ENCODE measurements at regions not wholly inside any gene's neighbourhood (a gene's known extent, or its start where the extent isn't known, plus 50 kb on each side); places are given as distances from the start of the nearest gene placed in this dataset.

DNA sequence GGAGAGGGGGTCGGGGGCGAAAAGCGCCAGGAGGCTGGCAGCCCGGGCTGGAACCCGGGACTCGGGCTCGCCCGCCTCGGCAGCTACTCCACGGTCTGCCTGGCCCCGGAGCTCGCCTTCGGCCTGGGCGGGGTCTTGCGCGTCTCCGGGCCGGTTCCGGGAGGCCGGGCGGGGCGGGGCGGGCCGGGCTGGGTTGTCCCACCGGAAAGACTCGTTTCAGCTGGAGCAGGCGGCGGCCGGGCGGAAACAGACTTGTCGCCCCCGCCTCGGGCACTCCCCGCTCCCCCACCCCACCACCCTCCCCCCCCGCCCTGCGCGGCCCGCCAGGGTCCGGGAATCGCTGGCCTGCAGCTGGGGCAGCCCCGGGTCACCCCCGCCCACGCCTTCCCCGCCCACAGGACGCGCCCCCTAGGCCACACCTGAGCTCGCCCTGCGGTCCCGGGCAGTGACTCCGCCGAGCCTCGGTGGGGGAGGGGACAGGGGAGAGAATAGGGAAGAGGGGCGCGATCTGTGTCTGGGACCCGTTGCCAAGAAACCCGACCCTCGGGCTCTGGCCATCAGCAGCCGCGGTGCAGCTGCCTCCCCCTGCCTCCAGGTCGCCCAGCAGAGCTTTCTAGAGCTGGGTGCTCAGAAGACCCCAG is 109.4 kb downstream of the KCTD15 start:
- Mint-ChIP-seq H3K36me3 (ENCODE audit: low read depth) (no peaks in the 10 kb centered on the region), H3K4me1 (ENCODE audit: low read depth) (peaks cover 6% of the 10 kb centered on the region), H3K9me3 (no peaks in the 10 kb centered on the region), H3K27ac (no peak overlapping the region), H3K27me3 (peaks cover 70% of the 10 kb centered on the region), H3K4me3 (peak overlapping the region; percentile 57)
- intact Hi-C loops (cut with micrococcal nuclease) = no loop called here

DNA sequence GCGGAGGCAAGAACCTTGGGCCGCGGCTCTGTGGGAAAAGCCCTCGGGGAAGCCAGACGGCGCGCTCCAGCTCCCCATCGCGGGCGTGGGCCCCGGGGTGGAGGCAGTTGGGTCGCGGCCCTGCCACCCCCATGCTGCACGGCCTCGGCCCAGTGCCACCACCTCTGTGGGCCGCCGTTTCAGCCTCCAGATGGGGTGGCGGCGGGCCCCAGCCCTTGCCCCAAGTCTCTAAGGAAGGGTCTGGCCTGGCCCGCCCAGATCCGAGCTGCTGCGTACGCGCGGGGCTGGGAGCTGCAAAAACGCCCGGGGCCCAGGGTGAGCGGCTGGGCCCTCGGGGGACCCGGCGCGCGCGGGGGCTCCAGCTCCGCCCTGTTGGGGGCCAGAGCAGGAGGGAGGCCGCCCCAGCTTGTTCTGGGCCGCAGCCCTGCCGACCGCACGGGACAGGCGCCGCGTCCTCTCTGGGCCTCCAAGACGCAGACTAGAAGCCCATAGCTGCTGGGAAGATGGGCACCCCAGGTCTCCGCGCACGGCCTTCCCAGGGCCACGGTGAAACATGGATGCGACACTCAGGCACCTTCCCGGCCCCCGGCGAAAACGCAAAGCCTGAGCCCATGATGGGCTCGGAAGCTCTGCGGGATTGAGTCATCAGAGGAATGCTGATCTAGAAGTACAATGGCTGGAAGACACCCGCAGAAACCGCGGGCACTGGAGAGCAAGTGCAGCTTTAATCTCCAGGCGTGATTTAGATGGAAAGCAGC is 110.1 kb downstream of the KCTD15 start:
- H3K27ac Mint-ChIP-seq = no peak overlapping the region
- intact Hi-C loops (cut with micrococcal nuclease) = no loop called here
- H3K36me3 Mint-ChIP-seq (ENCODE audit: low read depth) = no peaks in the 10 kb centered on the region
- H3K9me3 Mint-ChIP-seq = no peaks in the 10 kb centered on the region
- H3K27me3 Mint-ChIP-seq = peaks cover 65% of the 10 kb centered on the region
- no peak overlapping the region for H3K4me3 Mint-ChIP-seq
- peaks cover 6% of the 10 kb centered on the region for H3K4me1 Mint-ChIP-seq (ENCODE audit: low read depth)

DNA sequence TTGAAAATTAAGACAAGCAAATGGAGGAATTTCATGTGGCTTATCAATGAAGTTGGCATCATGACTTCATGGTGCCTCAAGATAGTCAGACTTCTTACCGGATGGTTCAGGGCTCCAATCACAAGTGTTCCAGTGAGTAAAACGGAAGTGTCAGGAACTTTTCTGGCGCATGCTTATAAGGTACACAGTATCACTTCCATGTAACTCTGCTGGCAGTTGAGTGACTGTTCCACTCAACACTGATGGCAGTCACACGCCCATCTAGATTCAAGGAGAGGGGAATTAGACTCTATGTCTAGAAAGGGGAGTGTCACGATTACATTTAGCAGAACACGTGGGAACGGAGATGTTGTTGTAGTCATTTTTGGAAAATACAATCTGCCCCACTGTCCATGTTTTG is 114.3 kb downstream of the KCTD15 start:
- intact Hi-C loops (cut with micrococcal nuclease) = no loop called here
- Mint-ChIP-seq H3K27me3 (peaks cover 43% of the 10 kb centered on the region), H3K27ac (no peak overlapping the region), H3K9me3 (no peaks in the 10 kb centered on the region), H3K4me3 (no peak overlapping the region), H3K36me3 (ENCODE audit: low read depth) (no peaks in the 10 kb centered on the region), H3K4me1 (ENCODE audit: low read depth) (no peaks in the 10 kb centered on the region)

DNA sequence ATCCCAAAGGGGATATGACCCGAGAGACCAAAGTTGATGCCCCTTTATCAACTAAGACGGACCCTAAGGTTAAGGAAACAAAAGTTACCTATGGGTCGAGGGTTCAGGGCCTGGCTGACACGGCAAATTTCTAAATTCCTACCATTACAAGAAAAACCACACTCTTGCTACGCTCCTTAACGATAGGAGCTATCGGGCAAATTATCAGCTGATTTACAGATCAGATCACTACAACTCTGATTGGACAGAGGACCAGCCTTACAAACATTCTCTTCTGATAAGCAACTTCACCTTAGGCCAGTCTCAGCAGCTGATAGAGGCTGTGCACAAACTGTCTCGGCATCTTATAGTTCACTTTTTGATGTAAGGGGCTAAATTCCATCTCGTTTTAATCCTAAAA is 117.9 kb downstream of the KCTD15 start:
- H3K9me3 Mint-ChIP-seq = no peaks in the 10 kb centered on the region
- H3K27me3 Mint-ChIP-seq = peaks cover 16% of the 10 kb centered on the region
- intact Hi-C loops (cut with micrococcal nuclease) = no loop called here
- no peak overlapping the region for H3K27ac Mint-ChIP-seq
- no peak overlapping the region for H3K4me3 Mint-ChIP-seq
- H3K36me3 Mint-ChIP-seq (ENCODE audit: low read depth) = no peaks in the 10 kb centered on the region
- no peaks in the 10 kb centered on the region for H3K4me1 Mint-ChIP-seq (ENCODE audit: low read depth)

DNA sequence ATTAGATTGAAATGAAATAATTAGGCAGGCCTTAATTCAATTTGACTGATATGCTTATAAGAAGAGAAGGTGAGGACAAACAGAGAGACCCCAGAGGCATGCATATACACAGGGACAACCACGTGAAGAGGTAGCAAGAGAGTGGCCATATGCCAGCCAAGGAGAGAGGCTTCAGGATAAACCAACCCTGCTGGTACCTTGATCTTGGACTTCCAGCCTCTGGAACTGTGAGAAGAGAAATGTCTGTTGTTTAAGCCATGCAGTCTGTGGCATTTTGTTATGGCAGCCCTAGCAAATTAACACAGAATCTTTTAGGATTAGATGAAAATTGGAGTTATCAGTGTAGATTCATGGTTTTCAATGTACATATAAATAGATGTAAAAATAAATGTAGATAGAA is 120.1 kb downstream of the KCTD15 start:
- H3K36me3 Mint-ChIP-seq (ENCODE audit: low read depth) = no peaks in the 10 kb centered on the region
- H3K9me3 Mint-ChIP-seq = no peaks in the 10 kb centered on the region
- H3K4me3 Mint-ChIP-seq = no peak overlapping the region
- intact Hi-C loops (cut with micrococcal nuclease) = no loop called here
- H3K4me1 Mint-ChIP-seq (ENCODE audit: low read depth) = no peaks in the 10 kb centered on the region
- H3K27me3 Mint-ChIP-seq = peaks cover 13% of the 10 kb centered on the region
- no peak overlapping the region for H3K27ac Mint-ChIP-seq

DNA sequence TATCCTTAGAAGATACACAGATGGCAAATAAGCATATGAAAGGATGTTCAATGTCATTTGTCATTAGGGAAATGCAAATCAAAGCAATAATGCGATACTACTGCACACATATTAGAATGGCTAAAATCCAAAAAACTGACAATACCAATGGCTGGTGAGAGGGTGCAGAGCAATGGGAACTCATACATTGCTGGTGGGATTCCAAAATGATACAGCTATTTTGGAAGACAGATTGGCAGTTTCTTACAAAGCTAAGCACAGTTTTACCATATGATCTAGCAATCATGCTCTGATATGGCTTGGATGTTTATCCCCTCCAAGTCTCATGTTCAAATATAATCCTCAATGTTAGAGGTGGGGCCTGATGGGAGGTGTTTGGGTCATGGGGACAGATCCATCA is 122.6 kb downstream of the KCTD15 start:
- no peaks in the 10 kb centered on the region for H3K4me1 Mint-ChIP-seq (ENCODE audit: low read depth)
- intact Hi-C loops (cut with micrococcal nuclease) = no loop called here
- no peak overlapping the region for H3K4me3 Mint-ChIP-seq
- H3K36me3 Mint-ChIP-seq (ENCODE audit: low read depth) = no peaks in the 10 kb centered on the region
- H3K9me3 Mint-ChIP-seq = no peaks in the 10 kb centered on the region
- no peak overlapping the region for H3K27ac Mint-ChIP-seq
- peaks cover 10% of the 10 kb centered on the region for H3K27me3 Mint-ChIP-seq

DNA sequence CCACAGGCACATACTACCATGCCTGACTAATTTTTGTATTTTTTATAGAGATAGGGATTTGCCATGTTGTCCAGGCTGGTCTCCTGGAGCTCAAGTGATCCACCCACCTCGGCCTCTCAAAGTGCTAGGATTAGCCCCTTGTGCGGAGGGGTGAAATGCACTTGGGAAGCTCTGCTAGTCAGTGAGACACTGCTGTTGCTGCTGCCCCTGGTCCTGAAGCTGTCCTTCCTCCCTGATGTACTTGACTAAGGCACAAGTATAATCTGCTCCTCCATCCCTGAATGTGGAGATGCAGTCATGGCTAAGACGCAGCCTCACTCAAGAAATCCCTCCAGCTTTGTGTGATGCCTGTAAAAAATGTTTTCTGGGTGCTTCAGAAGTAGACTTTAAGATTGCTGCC is 124.5 kb downstream of the KCTD15 start:
- intact Hi-C loops (cut with micrococcal nuclease) = no loop called here
- peaks cover 9% of the 10 kb centered on the region for H3K27me3 Mint-ChIP-seq
- H3K9me3 Mint-ChIP-seq = no peaks in the 10 kb centered on the region
- H3K4me3 Mint-ChIP-seq = no peak overlapping the region
- no peaks in the 10 kb centered on the region for H3K36me3 Mint-ChIP-seq (ENCODE audit: low read depth)
- H3K27ac Mint-ChIP-seq = no peak overlapping the region
- no peaks in the 10 kb centered on the region for H3K4me1 Mint-ChIP-seq (ENCODE audit: low read depth)

DNA sequence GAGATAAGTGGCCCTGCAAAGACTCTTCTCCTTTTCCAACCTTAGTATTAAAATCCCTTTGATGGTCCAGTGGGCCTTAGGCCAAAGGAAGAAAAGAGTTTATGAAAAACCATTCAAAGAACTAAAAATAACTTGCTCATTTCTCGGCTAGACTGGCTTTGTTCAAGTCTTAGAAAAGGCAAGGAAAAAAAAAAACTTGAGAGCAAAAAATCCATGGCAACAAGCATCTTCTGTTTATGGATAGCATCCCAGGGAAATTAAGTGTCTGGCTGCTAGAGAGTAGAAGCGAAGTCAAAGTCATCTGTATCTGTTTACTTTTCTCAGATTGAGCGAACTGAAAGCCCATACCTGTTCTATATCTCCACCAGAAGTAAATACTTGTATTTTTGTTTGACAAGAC is 129.6 kb downstream of the KCTD15 start:
- Mint-ChIP-seq H3K27ac (no peak overlapping the region), H3K4me1 (ENCODE audit: low read depth) (no peaks in the 10 kb centered on the region), H3K4me3 (no peak overlapping the region), H3K9me3 (no peaks in the 10 kb centered on the region), H3K27me3 (peaks cover 1% of the 10 kb centered on the region), H3K36me3 (ENCODE audit: low read depth) (no peaks in the 10 kb centered on the region)
- intact Hi-C loops (cut with micrococcal nuclease) = no loop called here

DNA sequence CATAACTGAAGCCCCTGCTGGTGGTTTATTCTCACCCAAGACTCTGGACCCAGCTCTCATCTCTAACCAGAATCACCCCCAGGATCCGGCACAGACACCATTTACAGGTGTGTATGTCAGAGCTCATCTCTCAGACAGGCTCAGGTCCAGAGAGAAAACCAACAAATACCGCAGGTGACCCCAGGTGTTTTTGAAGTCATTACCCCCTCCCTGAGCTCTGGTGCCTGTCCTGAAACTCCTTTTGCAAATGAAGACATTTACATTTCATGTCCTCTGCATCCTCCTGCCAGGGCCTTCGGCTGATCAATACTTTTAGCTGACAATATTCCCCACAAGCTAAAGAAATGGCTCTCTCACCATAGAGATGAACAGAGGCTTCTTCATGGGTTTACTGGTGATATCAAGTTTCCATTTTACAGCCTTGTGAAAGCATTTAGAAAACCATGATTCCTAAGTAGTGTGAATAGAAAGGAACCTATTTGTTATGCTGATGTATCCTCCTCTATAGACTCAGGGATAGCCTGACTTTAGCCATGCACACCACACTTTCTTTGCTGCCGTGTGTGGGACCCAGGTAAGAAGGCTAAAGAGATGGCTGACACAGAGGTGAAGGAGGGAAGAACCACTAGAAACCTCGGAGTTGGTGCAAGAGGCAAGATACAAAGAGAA is 131.3 kb downstream of the KCTD15 start:
- H3K36me3 Mint-ChIP-seq (ENCODE audit: low read depth) = no peaks in the 10 kb centered on the region
- H3K27me3 Mint-ChIP-seq = peaks cover 1% of the 10 kb centered on the region
- H3K4me1 Mint-ChIP-seq (ENCODE audit: low read depth) = no peaks in the 10 kb centered on the region
- no peak overlapping the region for H3K27ac Mint-ChIP-seq
- intact Hi-C loops (cut with micrococcal nuclease) = no loop called here
- H3K4me3 Mint-ChIP-seq = no peak overlapping the region
- no peaks in the 10 kb centered on the region for H3K9me3 Mint-ChIP-seq

DNA sequence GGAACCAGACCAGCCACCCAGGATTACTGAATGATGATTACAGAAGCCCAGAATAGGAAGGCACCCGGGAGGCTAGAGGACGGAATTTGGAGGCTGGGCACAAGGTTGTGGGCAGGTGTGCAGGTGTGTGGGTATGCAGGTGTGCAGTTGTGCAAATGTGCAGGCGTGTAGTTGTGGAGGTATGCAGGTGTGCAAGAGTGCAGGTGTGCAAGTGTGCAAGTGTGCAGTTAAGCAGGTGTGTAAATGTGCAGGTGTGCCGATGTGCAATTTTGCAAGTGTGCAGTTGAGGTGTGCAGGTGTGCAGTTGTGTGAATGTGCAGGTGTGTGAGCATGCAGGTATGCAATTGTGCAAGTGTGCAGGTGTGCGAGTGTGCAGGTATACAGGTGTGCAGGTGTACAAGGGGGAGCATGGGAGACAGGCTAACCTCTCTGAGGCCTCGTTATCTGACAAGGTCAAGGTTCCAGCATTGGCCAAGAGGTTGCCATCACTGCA is 131.8 kb downstream of the KCTD15 start:
- Mint-ChIP-seq H3K27ac (no peak overlapping the region), H3K4me1 (ENCODE audit: low read depth) (no peaks in the 10 kb centered on the region), H3K4me3 (no peak overlapping the region), H3K36me3 (ENCODE audit: low read depth) (no peaks in the 10 kb centered on the region), H3K9me3 (no peaks in the 10 kb centered on the region), H3K27me3 (peaks cover 1% of the 10 kb centered on the region)
- intact Hi-C loops (cut with micrococcal nuclease) = no loop called here

DNA sequence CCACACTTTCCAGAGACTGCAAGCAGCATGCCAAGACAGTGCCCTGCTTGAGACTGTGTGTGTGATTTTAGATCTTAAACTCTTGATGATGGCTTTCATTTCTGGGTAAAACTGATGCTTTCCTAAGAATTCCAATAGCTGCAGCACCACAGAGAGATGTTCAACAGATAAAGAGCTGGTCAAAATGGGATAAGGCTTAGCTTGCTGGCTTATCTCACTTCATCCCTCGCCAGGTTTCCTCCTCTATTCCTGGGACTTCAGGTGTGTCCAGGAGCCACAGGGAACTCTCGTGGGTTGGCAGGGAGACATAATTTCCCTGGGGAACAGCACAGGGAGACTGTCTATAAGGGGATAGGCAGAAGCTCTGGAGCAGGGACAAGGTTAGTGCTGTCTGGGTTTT is 137.3 kb downstream of the KCTD15 start:
- H3K4me1 Mint-ChIP-seq (ENCODE audit: low read depth) = no peaks in the 10 kb centered on the region
- H3K27ac Mint-ChIP-seq = no peak overlapping the region
- no peak overlapping the region for H3K4me3 Mint-ChIP-seq

DNA sequence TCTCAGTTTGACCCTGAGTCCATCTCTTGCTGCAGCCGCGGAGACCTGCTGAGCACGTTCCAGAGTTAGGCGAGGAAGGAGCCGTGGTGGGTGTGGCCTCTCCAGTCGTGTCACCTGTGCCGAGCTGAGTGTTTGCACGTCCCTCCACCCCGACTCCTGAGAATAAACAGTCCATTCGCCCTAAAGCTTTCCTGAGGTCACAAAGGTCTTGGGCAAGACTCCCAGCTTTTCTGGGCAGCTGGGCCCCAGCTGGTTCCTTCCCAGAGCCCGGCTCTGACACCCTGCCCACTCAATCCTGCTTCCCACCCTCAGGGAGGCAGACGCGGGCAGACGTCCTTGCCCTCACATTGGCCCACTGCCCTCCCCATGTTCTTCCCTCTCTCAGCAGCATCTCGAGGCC is 142.2 kb downstream of the KCTD15 start:
- H3K27ac Mint-ChIP-seq = no peak overlapping the region
- H3K36me3 Mint-ChIP-seq (ENCODE audit: low read depth) = no peaks in the 10 kb centered on the region
- intact Hi-C loops (cut with micrococcal nuclease) = no loop called here
- H3K27me3 Mint-ChIP-seq = no peaks in the 10 kb centered on the region
- no peaks in the 10 kb centered on the region for H3K4me1 Mint-ChIP-seq (ENCODE audit: low read depth)
- H3K4me3 Mint-ChIP-seq = no peak overlapping the region
- peaks cover 8% of the 10 kb centered on the region for H3K9me3 Mint-ChIP-seq

More for the DNA sequence above, 137.3 kb downstream of the KCTD15 start:
- peaks cover 9% of the 10 kb centered on the region for H3K9me3 Mint-ChIP-seq
- H3K36me3 Mint-ChIP-seq (ENCODE audit: low read depth) = no peaks in the 10 kb centered on the region
- intact Hi-C loops (cut with micrococcal nuclease) = no loop called here
- H3K27me3 Mint-ChIP-seq = no peaks in the 10 kb centered on the region

DNA sequence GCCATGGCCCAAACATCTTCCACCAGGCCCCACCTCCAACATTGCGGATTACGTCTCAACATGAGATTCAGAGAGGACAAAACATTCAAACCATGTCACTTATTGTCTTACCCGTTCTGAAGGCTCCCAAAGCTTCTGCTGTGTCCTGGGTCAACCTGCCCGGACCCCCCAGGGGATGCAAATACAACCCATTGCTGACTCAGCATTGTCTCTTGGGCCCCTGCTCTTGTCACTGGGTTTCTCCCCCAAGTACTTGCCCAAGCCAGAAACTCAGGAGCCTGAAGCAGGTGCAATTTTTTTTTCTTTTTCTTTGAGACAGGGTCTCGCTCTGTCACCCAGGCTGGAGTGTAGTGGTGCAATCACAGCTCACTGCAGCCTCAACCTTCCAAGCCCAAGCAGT is 144.5 kb downstream of the KCTD15 start:
- intact Hi-C loops (cut with micrococcal nuclease) = no loop called here
- H3K4me1 Mint-ChIP-seq (ENCODE audit: low read depth) = no peaks in the 10 kb centered on the region
- no peaks in the 10 kb centered on the region for H3K9me3 Mint-ChIP-seq
- no peaks in the 10 kb centered on the region for H3K36me3 Mint-ChIP-seq (ENCODE audit: low read depth)
- H3K27ac Mint-ChIP-seq = no peak overlapping the region
- H3K27me3 Mint-ChIP-seq = no peaks in the 10 kb centered on the region
- no peak overlapping the region for H3K4me3 Mint-ChIP-seq

DNA sequence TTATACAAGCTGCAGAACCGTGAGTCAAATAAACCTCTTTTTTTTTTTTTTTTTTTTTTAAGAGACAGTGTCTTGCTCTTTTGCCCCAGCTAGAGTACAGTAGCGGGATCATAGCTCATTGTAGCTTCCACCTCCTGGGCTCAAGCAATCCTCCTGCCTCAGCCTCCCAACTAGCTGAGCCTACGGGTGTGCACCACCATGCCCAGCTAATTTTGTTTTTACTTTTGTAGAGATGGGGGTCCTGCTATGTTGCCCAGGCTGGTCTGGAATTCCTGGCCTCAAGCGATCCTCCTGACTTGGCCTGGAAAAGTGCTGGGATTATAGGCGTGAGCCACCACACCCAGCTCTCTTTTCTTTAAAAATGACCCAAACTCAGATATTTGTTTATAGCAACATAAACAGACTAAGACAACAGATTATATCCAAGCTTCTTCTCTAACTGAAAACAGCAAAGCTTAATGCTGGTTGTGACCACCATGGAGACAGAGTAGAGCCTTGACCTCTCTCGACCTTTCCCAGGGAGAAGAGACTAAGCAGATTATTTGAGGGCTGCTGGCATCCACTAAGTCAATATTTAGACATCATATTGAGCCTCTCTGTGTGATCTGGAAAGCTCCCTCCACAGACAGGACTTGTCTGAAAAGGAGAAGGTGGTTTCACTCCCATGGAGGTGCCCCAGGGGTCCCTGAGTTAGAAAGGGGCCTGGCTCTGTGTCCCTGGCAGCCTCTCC is 150.0 kb downstream of the KCTD15 start:
- Mint-ChIP-seq H3K4me1 (ENCODE audit: low read depth) (no peaks in the 10 kb centered on the region), H3K27me3 (no peaks in the 10 kb centered on the region), H3K27ac (no peak overlapping the region), H3K9me3 (no peaks in the 10 kb centered on the region), H3K4me3 (no peak overlapping the region), H3K36me3 (ENCODE audit: low read depth) (no peaks in the 10 kb centered on the region)
- intact Hi-C loops (cut with micrococcal nuclease) = no loop called here
